ENCODE measurements at regions not wholly inside any gene's neighbourhood (a gene's known extent, or its start where the extent isn't known, plus 50 kb on each side); places are given as distances from the start of the nearest gene placed in this dataset.

- DNase-seq (ENCODE audit: low read depth in 2 of 2), result no peak
Measured at GRCh38 chr12:115228434-115228833, 544.5 kb upstream of the TBX3 start.

GRCh38 chr12:115227137-115227615, 543.2 kb upstream of the TBX3 start:
- DNase-seq (ENCODE audit: low read depth in 2 of 2), result no peak

GRCh38 chr12:115225845-115226244, 541.9 kb upstream of the TBX3 start:
- no peak for DNase-seq (ENCODE audit: low read depth in 2 of 2)

GRCh38 chr12:115223991-115224390, 540.0 kb upstream of the TBX3 start:
- no peak for DNase-seq (ENCODE audit: low read depth in 2 of 2)

GRCh38 chr12:115223322-115223721, 539.3 kb upstream of the TBX3 start:
- no peak for DNase-seq (ENCODE audit: low read depth in 2 of 2)

- no peak for DNase-seq (ENCODE audit: low read depth in 2 of 2)
Measured at GRCh38 chr12:115222220-115222619, 538.2 kb upstream of the TBX3 start.

- DNase-seq (ENCODE audit: low read depth in 2 of 2), result no peak
Measured at GRCh38 chr12:115216301-115216700, 532.3 kb upstream of the TBX3 start.

GRCh38 chr12:115215544-115215943, 531.6 kb upstream of the TBX3 start:
- DNase-seq (ENCODE audit: low read depth in 2 of 2), result no peak

- no peak for DNase-seq (ENCODE audit: low read depth in 2 of 2)
Measured at GRCh38 chr12:115213538-115214016, 529.6 kb upstream of the TBX3 start.

GRCh38 chr12:115213118-115213517, 529.1 kb upstream of the TBX3 start:
- no peak for DNase-seq (ENCODE audit: low read depth in 2 of 2)

GRCh38 chr12:115212356-115212755, 528.4 kb upstream of the TBX3 start:
- DNase-seq (ENCODE audit: low read depth in 2 of 2), result no peak

GRCh38 chr12:115210533-115211252, 526.7 kb upstream of the TBX3 start:
- DNase-seq (ENCODE audit: low read depth in 2 of 2), result no peak

GRCh38 chr12:115209230-115209629, 525.3 kb upstream of the TBX3 start:
- DNase-seq (ENCODE audit: low read depth in 2 of 2), result no peak

- no peak for DNase-seq (ENCODE audit: low read depth in 2 of 2)
Measured at GRCh38 chr12:115208098-115208497, 524.1 kb upstream of the TBX3 start.

GRCh38 chr12:115207216-115207915, 523.4 kb upstream of the TBX3 start:
- DNase-seq (ENCODE audit: low read depth in 2 of 2), result no peak

GRCh38 chr12:115206801-115207200, 522.8 kb upstream of the TBX3 start:
- no peak for DNase-seq (ENCODE audit: low read depth in 2 of 2)

- no peak for DNase-seq (ENCODE audit: low read depth in 2 of 2)
Measured at GRCh38 chr12:115205755-115206308, 521.9 kb upstream of the TBX3 start.

GRCh38 chr12:115204957-115205754, 521.2 kb upstream of the TBX3 start:
- no peak for DNase-seq (ENCODE audit: low read depth in 2 of 2)

GRCh38 chr12:115203701-115204100, 519.7 kb upstream of the TBX3 start:
- DNase-seq (ENCODE audit: low read depth in 2 of 2), result no peak

GRCh38 chr12:115201966-115202365, 518.0 kb upstream of the TBX3 start:
- DNase-seq (ENCODE audit: low read depth in 2 of 2), result no peak

GRCh38 chr12:115199831-115200230, 515.9 kb upstream of the TBX3 start:
- DNase-seq (ENCODE audit: low read depth in 2 of 2), result no peak

GRCh38 chr12:115194857-115195256, 510.9 kb upstream of the TBX3 start:
- DNase-seq (ENCODE audit: low read depth in 2 of 2), result no peak
